Heart right ventricle (tissue), 16 donors: ENCODE measurements at regions not wholly inside any gene's neighbourhood (a gene's known extent, or its start where the extent isn't known, plus 50 kb on each side); places are given as distances from the start of the nearest gene placed in this dataset.

Experiments used
- ATAC-seq, 8 donors: fragments of 200-7000 bp; cut with Tn5 transposase; one replicate each; pipeline ENCODE4 v1.9.1; 2020; ENCODE audit warnings: mild to moderate bottlenecking in 8 of 8, moderate library complexity in 8 of 8, moderate number of reproducible peaks in 1 of 8
- DNase-seq, 2 donors: peaks; one replicate each; pipeline ENCODE4 v3.0.0-alpha.2; 2020
- H3K27ac ChIP-seq, 10 donors: fragments of 200-600 bp; sonication (generic) in 2 of 10; one replicate each; pipeline versions ENCODE4 v1.5.0 to v1.8.0; 2020 to 2022; ENCODE audit warnings: mild to moderate bottlenecking in 3 of 10
- H3K27me3 ChIP-seq, 7 donors: fragments of 200-600 bp; one replicate each; pipeline ENCODE4 v1.8.0; 2021 to 2022; ENCODE audit warnings: mild to moderate bottlenecking in 2 of 7
- H3K36me3 ChIP-seq, 9 donors: fragments of 200-600 bp; sonication (generic) in 1 of 9; one replicate each; pipeline versions ENCODE4 v1.5.0 to v1.8.0; 2020 to 2022; ENCODE audit warnings: mild to moderate bottlenecking in 2 of 9
- H3K4me1 ChIP-seq, 9 donors: fragments of 200-600 bp; sonication (generic) in 1 of 9; one replicate each; pipeline versions ENCODE4 v1.5.0 to v1.8.0; 2020 to 2022; ENCODE audit warnings: mild to moderate bottlenecking in 4 of 9
- H3K4me3 ChIP-seq, 10 donors: fragments of 200-600 bp; sonication (generic) in 2 of 10; one replicate each; pipeline versions ENCODE4 v1.5.0 to v1.8.0; 2020 to 2022; ENCODE audit warnings: mild to moderate bottlenecking in 7 of 10, moderate library complexity in 2 of 10
- H3K9me3 ChIP-seq, 11 donors: fragments of 200-600 bp in 10 of 11; sonication (generic) in 2 of 11; one replicate each; pipeline versions ENCODE4 v1.5.0 to v1.8.0; 2013 to 2022; ENCODE audit warnings: mild to moderate bottlenecking in 2 of 11, control low read depth in 1 of 11, moderate library complexity in 1 of 11
- WGBS, 2 donors: extraction: QIAGEN DNeasy Blood & Tissue Kit; methylation state at CpG; one replicate each; pipeline ENCODE4 v1.1.7; 2013; ENCODE audit warnings: inconsistent platforms in 1 of 2; 5-methylcytosine and 5-hydroxymethylcytosine counted together
- intact Hi-C, 10 donors: fragments of 100-400 bp; cut with DNase I; formaldehyde crosslinking; loops; one replicate each; pipeline versions ENCODE4 v1.11.1 to v1.14.2; 2022
- TF ChIP-seq, protein P1 (sequence below), 9 donors: fragments of 200-600 bp; sonication (generic) in 2 of 9; IDR thresholded peaks; one replicate each; pipeline versions ENCODE4 v1.5.0 to v1.8.0; 2021 to 2022; ENCODE audit warnings: antibody characterized with exemption in 9 of 9, mild to moderate bottlenecking in 5 of 9, moderate library complexity in 1 of 9
- donor health status: Arrhythmogenic right ventricular cardiomyopathy.
- donor health status: ischemic (EF 13 %, LVEDD 7.1; RV severe dilation, severe dysfunction).
- donor health status: healthy with polysubstance abuse.
- donor health status: DM: no; HTN: yes; CAD: no.
- donor health status: DM: no; HTN: no; CAD: no.
- donor health status: ischemic (EF 25% LVEDD 6.9; RV normal size, moderate dysfunction).
- donor health status: ischemic (EF 25% LVEDD 5.7; RV mildly dilated, moderate dysfunction).
- donor health status: healthy.
- donor health status: DM: yes; HTN: yes; CAD: no.
- donor health status: Ischemic cardiomyopathy.
- donor health status: ischemic (EF 35%, LVEDD 5.7; RV mildly dilated, moderate dysfunction).
- donor health status: nonischemic (EF 11% LVEDD 7.7; RV severe dilation, severe dysfunction).
- donor health status: DM: yes; HTN: yes; CAD: no.
- donor health status: PGD.
- donor health status: ischemic (EF 29% LVEDD 5.4; RV normal size, mild dysfunction).
- donor health status: nonischemic (EF 23%, LVEDD 6.1; RV moderate dilation, normal function).

DNA sequence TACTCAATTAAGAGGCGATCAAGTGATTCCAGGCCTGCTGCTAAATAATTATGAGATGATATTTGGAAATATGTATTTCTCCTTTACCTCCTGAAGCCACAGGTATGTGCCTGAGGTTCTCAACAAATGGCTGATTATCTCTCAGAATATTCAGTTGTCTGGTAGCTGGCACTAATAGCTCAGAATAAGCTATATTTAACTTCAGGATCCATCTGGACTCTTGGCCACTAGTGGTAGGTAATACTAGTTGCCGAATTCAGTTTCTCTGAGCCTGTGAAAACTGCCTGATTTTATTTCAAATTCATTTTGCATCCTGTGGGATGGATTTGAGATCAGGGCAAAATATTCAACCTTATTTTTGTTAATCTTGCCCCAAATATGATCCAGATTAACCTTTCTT lies 499.0 kb downstream of the DIPK2A start:
- Histone ChIP-seq H3K4me1 (no peaks in the 10 kb centered on the region), H3K27ac (no peak overlapping the region), H3K36me3 (no peaks in the 10 kb centered on the region), H3K4me3 (no peak overlapping the region), H3K27me3 (no peaks in the 10 kb centered on the region), H3K9me3 (peaks cover 0 to 2% (median 0%) of the 10 kb centered on the region in 11 donors)
- 92 to 95% methylated on average over 2 of the region's 2 CpGs for WGBS, 2 donors
- no peak for DNase-seq
- TF ChIP-seq, protein P1, sequence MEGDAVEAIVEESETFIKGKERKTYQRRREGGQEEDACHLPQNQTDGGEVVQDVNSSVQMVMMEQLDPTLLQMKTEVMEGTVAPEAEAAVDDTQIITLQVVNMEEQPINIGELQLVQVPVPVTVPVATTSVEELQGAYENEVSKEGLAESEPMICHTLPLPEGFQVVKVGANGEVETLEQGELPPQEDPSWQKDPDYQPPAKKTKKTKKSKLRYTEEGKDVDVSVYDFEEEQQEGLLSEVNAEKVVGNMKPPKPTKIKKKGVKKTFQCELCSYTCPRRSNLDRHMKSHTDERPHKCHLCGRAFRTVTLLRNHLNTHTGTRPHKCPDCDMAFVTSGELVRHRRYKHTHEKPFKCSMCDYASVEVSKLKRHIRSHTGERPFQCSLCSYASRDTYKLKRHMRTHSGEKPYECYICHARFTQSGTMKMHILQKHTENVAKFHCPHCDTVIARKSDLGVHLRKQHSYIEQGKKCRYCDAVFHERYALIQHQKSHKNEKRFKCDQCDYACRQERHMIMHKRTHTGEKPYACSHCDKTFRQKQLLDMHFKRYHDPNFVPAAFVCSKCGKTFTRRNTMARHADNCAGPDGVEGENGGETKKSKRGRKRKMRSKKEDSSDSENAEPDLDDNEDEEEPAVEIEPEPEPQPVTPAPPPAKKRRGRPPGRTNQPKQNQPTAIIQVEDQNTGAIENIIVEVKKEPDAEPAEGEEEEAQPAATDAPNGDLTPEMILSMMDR (IDR thresholded peaks at IDR 0.05), result no peak
- ATAC-seq, result no peak
- intact Hi-C loops, result no loop called here

- Histone ChIP-seq H3K27ac (no peak overlapping the region), H3K4me3 (no peak overlapping the region), H3K4me1 (no peaks in the 10 kb centered on the region), H3K36me3 (no peaks in the 10 kb centered on the region), H3K27me3 (no peaks in the 10 kb centered on the region), H3K9me3 (peaks cover 0 to 3% (median 0%) of the 10 kb centered on the region in 11 donors)
- ATAC-seq (no peak), DNase-seq (no peak)
- TF ChIP-seq, protein P1 (IDR thresholded peaks at IDR 0.05), result no peak
- intact Hi-C loops, result no loop called here
- WGBS, 2 donors, result 54 to 65% methylated on average over 1 of the region's 1 CpG
Observed at GRCh38 chr3:144477593-144477992, 506.0 kb downstream of the DIPK2A start.

GRCh38 chr3:144480416-144480919 lies 508.8 kb downstream of the DIPK2A start:
- ATAC-seq, result no peak
- no peaks in the 10 kb centered on the region for H3K4me1 ChIP-seq
- intact Hi-C loops, result no loop called here
- no peak for DNase-seq
- TF ChIP-seq, protein P1 (IDR thresholded peaks at IDR 0.05), result no peak
- H3K9me3 ChIP-seq, result peaks cover 0 to 3% (median 0%) of the 10 kb centered on the region in 11 donors
- no peak overlapping the region for H3K4me3 ChIP-seq
- no peaks in the 10 kb centered on the region for H3K27me3 ChIP-seq
- no peaks in the 10 kb centered on the region for H3K36me3 ChIP-seq
- H3K27ac ChIP-seq, result no peak overlapping the region

- no peak for ATAC-seq
- intact Hi-C loops, result no loop called here
- TF ChIP-seq, protein P1 (IDR thresholded peaks at IDR 0.05), result no peak
- peaks cover 0 to 3% (median 0%) of the 10 kb centered on the region in 11 donors for H3K9me3 ChIP-seq
- WGBS, 2 donors, result 65 to 70% methylated on average over 2 of the region's 2 CpGs
- H3K36me3 ChIP-seq, result no peaks in the 10 kb centered on the region
- H3K4me3 ChIP-seq, result no peak overlapping the region
- no peaks in the 10 kb centered on the region for H3K27me3 ChIP-seq
- H3K27ac ChIP-seq, result no peak overlapping the region
- no peak for DNase-seq
- H3K4me1 ChIP-seq, result no peaks in the 10 kb centered on the region
Observed at GRCh38 chr3:144482876-144483275, 511.3 kb downstream of the DIPK2A start.
